DMS153 (cell line): ENCODE measurements at regions not wholly inside any gene's neighbourhood (a gene's known extent, or its start where the extent isn't known, plus 50 kb on each side); places are given as distances from the start of the nearest gene placed in this dataset.
"Not testable (repeated sequence)": the region's sequence is repeated elsewhere in the genome, so short reads cannot be mapped to it uniquely, and the experiment has no call there.

Experiments
- DNase-seq: peaks from one replicate; lab custom pipeline; 2025; lab: John Stamatoyannopoulos, UW

DNA sequence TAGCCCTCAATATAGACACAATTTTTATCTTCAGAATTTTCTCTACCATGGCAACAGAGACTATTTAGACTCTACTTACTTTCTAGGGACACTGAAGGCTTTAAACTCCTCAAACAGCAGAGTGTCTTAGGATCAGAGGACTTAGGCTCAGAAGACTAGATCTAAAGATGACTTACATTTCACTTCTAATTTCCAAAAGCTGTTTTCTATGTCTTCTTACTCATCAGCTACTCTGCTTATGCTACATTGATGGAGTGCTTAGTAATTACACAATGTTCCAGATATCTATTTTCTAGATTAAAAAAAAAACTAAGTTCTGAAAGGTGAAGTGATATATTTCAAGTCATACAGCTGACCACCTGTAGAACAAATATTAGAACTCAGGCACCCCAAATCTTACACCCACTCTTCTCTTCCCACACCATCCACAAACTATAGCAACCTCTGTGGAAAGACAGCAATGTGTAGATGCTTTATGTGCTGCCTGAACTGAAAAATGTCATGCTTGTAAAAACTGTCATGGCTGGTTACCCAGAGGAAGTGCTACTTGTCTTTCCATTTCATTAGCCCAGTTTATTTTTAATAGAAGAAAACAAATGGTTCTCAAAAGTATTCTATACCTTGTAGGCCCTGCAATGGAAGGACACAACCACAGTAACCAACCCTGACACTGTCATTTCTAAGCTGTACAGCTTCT is 831.0 kb upstream of the ACVR2A start:
- no peak for DNase-seq

DNA sequence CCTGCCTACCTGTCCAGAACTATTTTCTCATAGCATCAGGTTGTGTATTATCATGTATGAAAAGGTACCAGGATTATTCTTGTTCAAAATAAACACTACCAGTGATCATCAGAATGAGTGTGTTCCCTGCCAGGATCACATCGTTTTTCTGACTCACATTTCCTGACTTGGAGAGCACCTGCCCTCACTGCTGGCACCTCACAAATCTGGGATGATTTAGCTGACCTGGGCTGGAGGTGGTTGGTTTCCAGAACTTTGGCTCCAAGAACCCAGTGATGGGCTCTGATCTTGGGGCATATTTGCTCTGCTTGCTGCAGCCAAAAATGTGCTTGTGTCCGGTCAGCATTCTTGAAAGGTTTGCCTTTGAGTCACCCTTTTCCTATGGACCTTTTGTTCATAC is 836.3 kb upstream of the ACVR2A start:
- no peak for DNase-seq

DNA sequence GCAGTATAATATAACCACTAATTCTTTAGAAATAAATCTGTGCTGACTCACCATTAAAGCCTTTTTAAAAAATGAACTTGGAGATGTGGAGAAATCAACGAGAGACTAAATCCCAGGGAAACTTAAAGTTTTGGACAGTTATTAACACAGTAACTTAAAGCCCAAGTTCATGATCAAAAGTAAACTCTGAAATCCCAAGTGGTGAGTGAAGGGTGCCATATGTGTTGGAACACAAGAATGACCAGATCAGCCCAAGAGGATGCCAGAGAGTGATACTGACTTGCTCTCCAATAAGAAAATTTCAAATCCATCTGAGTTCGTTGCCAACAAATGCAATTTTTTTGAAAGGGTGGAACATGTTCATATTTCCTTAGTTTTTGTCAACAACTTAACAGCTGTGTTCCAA is 838.1 kb upstream of the ACVR2A start:
- no peak for DNase-seq

DNA sequence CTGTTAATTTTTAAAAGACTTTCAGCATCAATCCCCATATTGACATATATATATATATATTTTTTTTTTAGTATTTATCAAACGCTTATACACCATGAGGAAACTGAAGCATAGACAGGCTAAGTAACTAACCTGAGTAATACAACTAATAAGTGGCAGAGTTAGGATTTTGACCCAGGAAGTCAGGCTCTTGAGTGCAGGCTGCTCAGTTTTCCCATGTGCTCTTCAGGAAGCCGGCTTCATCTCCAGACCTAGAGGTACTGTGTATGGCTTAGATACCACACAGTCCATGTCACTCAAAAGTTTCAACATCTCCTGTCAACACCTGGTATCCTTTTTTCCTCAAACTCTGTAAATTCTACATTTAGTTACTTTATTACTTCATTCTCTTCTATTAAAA is 841.7 kb upstream of the ACVR2A start:
- no peak for DNase-seq

DNA sequence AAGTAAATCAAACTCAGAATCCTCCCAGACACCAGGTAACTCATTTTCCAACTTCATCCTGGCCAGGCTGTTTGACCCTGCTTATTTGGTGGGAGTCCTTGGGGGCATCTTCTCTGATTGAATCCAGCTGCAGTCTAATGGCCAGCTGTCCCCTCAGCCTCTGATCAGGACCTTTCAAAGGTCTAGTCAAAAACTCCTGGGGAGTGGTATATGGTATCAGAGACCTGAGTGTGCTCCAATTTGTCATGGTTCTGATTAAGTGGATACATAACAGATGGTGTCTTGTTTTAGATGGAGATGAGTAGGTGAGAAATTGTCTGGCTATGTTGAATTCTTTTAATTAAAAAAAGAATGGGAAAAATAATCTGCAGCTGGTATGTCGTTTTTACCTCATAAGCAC is 842.6 kb upstream of the ACVR2A start:
- no peak for DNase-seq

DNA sequence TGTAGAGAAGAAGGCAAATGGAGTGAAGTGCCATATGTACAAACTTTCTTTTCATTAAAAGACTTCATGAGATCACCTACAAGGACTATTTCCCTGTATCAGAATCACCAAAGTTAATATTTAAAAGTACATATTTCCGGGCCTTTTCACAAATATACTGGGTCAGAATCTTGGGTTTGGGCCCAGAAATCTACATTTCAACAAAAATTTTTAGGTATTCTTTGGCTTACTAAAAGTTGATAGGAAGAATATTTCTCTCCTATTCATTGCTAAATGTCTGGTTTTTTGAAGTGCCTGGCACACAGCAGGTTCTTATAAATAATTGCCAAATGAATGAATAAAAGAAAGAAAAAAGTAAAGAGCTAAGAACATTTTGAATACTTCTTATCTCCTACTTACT is 843.8 kb upstream of the ACVR2A start:
- DNase-seq, result no peak

DNA sequence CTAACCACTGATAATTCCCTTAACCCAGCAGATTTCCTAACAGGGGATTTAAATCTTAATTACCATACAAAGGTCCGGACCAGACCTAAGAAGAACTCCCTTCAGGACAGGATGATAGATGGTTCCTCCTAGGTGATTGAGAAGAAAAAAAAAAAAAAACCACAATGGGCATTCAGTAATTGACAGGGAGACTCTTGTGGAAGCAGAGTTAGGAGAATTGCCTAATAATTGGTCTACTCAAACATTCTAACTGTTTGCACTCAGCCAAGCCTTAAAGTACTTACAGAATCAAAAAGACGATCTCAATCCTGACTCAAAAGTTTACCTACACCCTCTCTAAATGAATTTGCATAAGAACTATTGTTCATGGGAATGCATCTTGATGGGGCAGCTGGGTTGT is 844.7 kb upstream of the ACVR2A start:
- not testable (repeated sequence) for DNase-seq

DNA sequence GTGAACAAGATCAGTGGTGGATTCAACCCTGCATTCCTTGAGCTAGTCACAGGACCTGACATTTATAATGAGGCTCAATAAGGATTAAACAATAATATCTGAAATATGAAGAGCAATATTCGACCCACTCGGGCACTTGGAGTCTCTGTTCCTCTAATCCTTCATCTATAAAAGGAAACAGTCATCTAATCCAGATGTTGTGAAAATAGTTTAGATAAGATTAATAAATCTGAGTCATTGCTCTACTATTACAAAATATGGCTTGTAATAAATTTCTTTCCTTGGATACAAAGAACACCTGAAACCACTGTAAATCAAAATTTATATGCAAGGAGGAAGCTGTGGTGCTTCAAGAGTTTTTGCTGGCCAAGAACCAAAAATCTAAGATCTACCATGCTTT is 846.9 kb upstream of the ACVR2A start:
- no peak for DNase-seq

DNA sequence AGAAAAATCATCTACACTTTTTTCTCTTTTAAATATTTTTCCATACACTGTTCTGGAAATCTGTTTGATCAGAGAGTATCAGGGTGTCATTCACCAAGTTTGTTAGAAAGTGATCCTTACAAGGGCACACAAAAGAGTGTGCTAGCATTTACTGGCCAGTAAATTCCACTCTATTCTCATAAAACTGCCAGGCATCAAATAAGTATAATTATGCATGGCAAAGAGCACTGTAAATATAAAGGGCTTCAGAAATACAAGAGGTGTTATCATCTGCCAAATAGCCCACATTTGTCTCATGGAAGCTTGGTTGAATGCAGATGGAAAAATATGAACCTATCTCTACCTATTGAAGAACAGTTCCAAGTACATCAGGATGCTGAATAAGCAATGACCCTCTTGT is 847.3 kb upstream of the ACVR2A start:
- peak; percentile 21 for DNase-seq

DNA sequence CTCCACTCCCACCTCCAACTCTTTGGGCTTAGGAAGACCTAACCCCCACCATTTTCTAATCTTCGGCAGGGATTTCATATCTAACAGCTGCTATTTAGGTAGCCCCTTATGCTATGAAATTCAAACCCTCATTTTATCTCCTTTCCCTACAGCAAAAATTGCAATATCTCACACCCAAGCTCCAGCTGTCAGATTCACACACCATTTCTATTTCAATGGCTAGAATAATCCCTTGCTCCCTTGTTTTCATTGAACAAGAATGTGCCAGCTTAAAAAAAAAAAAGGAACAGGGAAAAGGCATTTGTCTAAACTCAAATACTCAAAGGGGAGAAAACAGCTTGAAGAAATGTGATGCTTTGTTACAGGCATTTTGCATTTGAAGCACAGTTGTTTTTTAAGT is 850.6 kb upstream of the ACVR2A start:
- DNase-seq, result no peak

DNA sequence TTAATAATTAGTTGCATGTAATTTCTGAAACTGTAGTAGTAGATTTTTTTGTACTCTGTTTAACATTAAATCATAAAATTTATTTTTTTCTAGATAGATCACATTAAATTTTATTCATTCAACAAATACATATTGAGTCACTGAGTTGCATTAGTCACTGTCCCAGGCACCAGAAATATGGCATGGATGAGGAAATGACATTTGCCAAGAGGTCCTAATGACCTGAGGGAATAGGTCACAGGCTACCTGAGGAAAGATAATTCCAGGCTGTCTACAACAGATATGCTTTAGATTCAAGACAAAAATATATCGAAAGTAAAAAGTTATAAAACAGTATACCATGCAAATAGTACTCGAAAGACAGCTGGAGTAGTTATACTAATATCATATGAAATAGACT is 852.4 kb upstream of the ACVR2A start:
- no peak for DNase-seq

DNA sequence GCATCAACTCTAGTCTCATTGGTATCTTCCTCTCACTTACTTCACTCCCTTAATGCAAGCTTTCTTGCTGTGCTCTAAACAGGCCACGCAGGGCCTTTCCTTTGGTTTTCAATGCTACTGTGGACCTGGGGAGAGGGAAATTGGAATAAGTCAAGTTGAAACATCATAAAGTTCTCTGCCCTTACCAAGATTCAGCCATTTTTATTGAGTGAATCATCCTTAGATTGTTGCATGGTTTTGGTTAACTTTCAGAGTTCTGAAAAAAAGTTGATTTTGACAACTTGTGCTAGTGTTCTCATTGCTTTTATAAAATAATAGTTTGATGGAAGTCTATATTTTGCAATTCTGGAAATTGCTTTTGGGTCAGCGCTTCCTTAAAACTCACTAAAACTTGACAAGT is 852.8 kb upstream of the ACVR2A start:
- no peak for DNase-seq

DNA sequence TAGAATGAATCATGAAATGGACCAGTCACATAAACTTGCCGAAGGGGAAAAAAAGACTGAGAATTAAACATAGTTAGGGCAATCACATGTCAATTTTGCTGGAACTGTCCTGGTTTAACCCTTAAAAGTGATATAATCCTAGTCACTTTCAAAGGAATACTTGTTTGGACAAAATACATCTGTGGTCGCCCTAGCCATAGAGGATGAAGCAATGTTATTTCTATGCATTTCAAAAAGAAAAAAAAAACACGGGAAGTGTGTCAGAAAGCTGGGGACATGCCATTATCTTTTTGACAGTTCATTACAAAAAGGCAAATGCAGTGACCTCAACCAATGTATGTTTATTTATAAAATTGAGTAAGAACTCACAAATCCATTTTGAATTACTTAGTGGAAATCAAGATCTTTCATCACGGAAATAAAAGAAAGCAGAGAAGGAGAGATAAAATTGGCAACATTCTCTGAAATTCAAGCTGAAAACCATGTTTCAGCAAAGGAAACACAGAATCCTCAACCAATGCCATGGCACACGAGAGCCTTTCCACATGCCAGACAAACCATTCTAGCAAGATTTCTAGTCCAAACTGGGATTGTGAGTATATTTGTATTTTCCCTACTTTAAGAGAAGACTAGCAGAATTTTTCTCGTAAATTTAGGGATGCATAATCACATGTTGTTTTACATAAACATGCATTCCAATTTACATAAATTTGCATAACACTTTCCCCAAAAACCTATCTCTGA is 854.3 kb upstream of the ACVR2A start:
- no peak for DNase-seq

DNA sequence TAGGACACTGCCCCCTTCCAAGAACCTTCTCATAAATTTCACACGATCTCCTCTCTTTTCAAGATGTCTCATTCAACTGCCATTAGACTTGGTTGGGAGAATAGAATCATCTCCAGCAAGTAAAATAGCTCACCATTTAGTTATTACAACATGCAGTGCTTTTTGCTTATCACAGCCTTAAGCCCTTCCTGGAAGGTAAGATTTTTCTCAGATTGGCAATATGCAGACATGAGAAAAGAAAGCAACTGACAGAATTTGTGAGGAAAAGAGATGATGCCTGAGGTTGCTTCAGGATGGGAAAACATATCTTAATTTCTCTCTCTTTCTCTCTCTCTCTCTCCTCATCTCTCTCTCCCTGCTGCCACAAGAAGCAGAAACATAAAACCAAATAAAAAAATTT is 855.1 kb upstream of the ACVR2A start:
- no peak for DNase-seq

DNA sequence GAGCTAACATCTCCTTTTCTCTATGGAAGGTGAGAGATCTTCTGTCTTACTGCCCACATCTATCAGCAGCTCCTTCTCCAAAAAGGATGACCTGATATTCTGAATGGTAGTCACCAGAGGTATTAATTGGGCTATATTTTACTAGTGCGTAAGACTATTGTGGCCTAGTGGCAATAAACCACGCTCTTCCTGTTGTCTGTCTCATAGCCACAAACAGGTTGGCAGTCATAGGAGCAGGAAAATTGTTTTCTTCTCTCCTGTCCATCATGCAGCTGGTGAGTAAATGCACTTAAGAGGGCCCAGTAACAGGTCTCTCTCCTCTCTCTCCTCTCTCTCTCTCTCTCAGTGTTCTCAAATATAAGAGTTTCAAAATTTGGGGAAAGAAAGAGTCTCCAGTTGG is 856.8 kb upstream of the ACVR2A start:
- DNase-seq, result peak; percentile 5

DNA sequence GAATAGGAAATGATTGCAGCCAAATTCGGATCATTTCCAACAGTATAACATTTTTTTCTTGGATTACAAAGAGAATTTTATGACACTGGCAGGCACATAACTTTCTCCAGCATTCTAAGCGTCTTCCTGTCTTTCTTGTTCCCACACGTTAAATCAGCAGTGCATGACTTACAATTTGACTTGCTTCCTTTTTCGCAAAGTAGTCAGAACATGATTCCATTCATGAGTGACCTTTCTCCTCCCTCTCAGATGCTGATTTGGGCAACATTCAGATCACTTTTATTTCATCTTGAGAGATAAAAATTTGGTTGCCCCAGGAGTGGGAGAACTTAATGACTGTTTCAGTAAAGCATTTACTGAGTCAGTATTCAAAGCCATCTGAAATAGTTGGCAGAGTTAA is 858.7 kb upstream of the ACVR2A start:
- no peak for DNase-seq

DNA sequence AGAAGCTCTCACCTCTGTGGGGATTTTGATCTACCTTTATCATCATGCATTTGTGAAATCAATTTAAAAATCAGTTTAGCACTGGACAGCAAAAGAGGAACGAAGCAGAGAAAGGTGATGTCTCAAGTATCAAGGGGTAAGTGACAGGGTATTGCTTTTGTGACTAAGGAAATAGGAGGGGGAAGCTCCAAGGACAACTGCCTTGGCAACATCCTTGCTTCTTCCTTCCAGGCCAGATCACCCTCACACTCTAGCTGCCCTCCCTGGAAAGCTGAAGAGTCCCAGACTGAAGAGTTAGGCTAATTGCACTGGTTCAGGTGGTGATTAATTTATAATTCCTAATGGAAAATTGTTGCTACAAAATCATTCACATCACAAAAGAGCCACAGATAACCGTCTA is 859.1 kb upstream of the ACVR2A start:
- no peak for DNase-seq

DNA sequence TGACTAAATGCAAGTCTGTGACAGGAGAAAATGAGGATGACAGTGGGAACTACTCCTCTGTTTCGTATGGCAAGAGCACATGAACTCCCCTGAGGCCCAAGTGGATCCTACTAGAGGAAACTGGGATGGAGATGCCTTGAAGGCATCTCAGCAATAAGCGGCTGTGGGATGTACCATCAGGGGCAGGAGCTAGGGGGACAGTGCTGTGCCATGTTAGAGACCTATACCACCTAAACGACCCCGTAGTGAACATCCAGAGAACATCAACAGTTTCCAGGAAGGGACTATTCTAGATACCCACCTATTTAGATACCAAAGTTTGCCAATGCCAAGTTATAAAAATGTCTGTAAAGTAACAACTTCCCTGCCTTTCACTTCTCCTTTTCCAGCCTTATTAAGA is 860.8 kb upstream of the ACVR2A start:
- DNase-seq, result no peak

DNA sequence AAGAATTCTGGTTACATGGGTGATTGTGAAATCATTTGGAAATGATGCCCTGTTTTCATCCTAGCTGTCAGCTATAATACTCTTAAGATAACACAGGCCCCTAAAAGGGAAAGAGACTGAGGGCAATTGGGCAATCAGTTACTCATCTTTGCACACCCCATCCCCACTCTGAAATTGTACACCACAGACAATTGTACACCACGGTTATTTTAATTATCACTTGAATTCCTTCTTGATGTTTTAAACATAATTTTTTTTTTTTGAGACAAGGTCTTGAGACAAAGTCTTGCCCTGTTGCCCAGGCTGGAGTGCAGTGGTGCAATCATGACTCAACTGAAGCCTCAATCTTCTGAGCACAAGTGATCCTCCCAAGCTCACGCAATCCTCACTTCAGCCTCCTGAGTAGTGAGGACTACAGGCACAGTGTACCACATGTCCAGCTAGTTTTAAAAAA is 862.4 kb upstream of the ACVR2A start:
- DNase-seq, result no peak

DNA sequence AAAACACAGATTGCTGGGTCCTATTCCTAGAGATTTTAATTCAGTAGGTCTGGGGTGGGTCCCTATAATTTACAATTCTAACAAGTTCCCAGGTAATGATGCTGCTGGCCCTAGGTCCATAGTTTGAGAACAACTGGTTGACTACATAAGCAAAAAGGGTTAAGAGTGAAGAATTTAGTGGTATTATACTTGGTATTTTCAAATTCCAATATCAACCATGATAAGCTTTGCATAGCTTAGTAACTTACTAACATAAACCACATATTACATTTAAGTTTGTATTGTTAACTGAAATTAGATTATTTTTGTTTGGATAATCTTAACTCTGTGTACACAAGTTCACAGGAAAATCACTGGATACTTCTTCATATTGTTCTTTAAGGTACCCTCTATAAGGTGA is 862.9 kb upstream of the ACVR2A start:
- no peak for DNase-seq

DNA sequence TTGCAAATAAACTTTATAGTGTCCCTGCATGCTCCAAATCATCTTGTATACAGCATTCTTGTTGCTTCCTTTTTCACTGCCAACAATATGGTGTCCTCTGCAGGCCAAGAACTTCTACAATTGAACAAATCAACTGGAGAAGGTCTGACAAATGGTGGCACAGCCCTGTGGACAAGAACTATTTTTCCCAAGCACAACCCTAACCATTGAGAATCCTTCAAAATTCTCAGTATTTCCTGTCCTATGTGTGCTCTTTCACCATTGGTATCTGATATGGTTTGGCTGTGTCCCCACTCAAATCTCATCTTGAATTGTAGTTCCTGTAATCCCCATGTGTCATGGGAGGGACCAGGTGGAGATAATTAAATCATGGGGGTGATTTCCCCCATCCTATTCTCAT is 865.1 kb upstream of the ACVR2A start:
- DNase-seq, result no peak

DNA sequence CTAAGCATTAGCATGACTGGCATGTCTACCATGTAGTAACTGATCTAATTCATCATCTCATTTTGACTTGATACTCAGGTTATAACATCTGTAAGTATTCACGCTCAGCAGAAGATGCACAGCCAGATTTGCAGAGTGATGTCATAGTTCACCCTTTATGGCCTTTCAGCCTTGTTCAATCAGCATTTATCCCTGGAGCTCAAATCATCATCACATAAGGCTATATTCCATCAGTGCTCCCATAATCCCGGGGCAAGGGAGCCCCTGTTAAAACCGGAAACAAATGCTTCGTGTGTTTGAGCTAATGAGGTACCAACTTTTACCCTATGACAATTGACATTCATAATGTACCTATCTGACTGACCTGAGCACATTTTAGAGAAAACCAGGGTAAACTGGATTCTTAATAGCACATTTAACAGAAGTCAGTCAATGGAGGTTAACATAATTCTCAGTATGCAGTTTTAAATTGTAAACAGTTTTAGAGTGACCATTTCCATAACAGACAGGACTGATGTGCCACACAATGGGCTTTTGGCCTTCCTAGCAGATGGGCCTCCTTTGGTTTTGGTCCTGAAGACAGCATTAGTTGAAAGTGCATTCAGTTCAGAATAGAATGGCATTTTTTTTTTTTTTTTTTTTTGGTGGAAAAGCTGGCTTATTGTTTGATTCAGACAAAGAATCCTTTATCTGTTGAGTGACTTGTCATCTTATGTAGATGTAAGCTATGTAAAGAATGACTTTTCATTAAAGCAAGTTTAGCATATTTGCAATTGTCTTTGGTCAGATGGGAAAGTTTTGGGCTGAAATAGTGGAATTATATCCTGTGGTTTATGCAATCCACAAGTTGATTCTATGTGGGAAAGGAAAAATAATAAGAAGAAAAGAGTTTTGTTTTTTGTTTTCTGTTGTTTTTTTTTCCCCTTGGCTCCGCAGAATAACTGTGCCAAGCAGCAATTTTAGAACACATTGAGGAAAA is 866.0 kb upstream of the ACVR2A start:
- no peak for DNase-seq

DNA sequence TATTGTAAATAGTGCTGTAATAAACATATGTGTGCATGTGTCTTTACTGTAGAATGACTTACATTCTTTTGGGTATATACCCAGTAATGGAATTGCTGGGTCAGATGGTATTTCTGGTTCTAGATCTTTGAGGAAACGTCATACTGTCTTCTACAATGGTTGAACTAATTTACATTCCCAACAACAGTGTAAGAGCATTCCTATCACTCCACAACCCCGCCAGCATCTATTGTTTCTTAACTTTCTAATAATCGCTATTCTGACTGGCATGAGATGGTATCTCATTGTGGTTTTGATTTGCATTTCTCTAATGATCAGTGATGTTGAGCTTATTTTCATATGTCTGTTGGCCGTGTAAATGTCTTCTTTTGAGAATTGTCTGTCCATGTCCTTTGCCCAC is 873.8 kb upstream of the ACVR2A start:
- DNase-seq, result not testable (repeated sequence)
